ENCODE measurements at regions not wholly inside any gene's neighbourhood (a gene's known extent, or its start where the extent isn't known, plus 50 kb on each side); places are given as distances from the start of the nearest gene placed in this dataset.

DNA sequence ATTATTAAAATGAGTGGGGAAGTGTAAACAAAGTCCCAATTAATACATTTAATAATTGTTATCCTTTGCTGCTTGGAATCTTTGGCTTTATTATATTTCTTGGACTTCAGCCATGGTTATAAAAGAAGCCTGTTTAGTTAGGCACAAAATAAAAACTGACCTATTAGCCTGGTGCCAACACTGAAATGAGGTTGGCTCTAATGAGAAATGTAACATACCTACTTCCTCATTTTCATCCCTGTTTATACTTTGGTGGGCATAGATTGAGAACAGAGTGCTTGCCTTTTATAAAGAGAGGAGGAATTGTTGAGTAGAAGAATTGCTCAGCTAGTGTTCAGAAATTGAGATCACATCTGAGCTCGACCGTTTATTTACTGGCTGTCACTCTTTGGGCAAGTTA is 471.3 kb downstream of the UTRN start (continued):
- TF ChIP-seq ZBTB46 (CRISPR knock-in tag; IDR thresholded peaks at IDR 0.05; ENCODE audit: borderline replicate concordance) (no peak), FOXC1 (CRISPR knock-in tag; IDR thresholded peaks at IDR 0.05; ENCODE audit: borderline replicate concordance) (no peak), PHF8 (CRISPR knock-in tag; IDR thresholded peaks at IDR 0.05) (no peak), ZSCAN25 (CRISPR knock-in tag; IDR thresholded peaks at IDR 0.05) (no peak), AHR (CRISPR knock-in tag; IDR thresholded peaks at IDR 0.05) (no peak)
- TF ChIP-seq, protein P1, sequence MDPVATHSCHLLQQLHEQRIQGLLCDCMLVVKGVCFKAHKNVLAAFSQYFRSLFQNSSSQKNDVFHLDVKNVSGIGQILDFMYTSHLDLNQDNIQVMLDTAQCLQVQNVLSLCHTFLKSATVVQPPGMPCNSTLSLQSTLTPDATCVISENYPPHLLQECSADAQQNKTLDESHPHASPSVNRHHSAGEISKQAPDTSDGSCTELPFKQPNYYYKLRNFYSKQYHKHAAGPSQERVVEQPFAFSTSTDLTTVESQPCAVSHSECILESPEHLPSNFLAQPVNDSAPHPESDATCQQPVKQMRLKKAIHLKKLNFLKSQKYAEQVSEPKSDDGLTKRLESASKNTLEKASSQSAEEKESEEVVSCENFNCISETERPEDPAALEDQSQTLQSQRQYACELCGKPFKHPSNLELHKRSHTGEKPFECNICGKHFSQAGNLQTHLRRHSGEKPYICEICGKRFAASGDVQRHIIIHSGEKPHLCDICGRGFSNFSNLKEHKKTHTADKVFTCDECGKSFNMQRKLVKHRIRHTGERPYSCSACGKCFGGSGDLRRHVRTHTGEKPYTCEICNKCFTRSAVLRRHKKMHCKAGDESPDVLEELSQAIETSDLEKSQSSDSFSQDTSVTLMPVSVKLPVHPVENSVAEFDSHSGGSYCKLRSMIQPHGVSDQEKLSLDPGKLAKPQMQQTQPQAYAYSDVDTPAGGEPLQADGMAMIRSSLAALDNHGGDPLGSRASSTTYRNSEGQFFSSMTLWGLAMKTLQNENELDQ (CRISPR knock-in tag; IDR thresholded peaks at IDR 0.05; ENCODE audit: borderline replicate concordance) = no peak
- TF ChIP-seq, protein P2, sequence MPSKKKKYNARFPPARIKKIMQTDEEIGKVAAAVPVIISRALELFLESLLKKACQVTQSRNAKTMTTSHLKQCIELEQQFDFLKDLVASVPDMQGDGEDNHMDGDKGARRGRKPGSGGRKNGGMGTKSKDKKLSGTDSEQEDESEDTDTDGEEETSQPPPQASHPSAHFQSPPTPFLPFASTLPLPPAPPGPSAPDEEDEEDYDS (CRISPR knock-in tag; IDR thresholded peaks at IDR 0.05) = no peak
- TF ChIP-seq, protein P3, sequence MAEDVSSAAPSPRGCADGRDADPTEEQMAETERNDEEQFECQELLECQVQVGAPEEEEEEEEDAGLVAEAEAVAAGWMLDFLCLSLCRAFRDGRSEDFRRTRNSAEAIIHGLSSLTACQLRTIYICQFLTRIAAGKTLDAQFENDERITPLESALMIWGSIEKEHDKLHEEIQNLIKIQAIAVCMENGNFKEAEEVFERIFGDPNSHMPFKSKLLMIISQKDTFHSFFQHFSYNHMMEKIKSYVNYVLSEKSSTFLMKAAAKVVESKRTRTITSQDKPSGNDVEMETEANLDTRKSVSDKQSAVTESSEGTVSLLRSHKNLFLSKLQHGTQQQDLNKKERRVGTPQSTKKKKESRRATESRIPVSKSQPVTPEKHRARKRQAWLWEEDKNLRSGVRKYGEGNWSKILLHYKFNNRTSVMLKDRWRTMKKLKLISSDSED (CRISPR knock-in tag; IDR thresholded peaks at IDR 0.05) = no peak
- TF ChIP-seq, protein P4, sequence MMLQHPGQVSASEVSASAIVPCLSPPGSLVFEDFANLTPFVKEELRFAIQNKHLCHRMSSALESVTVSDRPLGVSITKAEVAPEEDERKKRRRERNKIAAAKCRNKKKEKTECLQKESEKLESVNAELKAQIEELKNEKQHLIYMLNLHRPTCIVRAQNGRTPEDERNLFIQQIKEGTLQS (CRISPR knock-in tag; IDR thresholded peaks at IDR 0.05) = no peak

All from HepG2 (cell line).